ENCODE measurements at regions not wholly inside any gene's neighbourhood (a gene's known extent, or its start where the extent isn't known, plus 50 kb on each side); places are given as distances from the start of the nearest gene placed in this dataset.

DNA sequence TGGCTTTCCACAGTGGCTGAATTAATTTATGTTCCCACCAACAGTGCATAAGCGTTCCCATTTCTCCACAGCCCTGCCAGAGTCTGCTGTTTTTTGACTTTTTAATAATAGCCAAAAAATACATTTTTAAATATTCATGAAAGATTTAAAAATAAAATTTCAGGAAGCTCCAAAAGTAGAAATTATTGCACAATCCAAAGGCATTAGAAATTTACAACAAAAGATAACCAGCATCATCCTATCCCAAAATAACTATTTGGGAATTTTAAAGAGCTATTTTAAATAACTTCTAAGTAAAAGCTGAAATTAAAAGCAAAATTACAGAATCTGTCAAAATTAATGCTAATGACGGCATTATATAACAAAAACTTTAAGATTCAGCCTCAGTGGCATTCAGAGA is 131.5 kb downstream of the QDPR start:
- no peak for TF ChIP-seq POLR2AphosphoS5 (IDR thresholded peaks at IDR 0.05; ENCODE audit: low read depth)
- no peak for TF ChIP-seq CTCF (conservative IDR thresholded peaks at IDR 0.05; ENCODE audit: low read depth in 2 of 2)
- no peak for TF ChIP-seq JUNB (IDR thresholded peaks at IDR 0.05; ENCODE audit: unreplicated experiment)
- TF ChIP-seq, protein P1, sequence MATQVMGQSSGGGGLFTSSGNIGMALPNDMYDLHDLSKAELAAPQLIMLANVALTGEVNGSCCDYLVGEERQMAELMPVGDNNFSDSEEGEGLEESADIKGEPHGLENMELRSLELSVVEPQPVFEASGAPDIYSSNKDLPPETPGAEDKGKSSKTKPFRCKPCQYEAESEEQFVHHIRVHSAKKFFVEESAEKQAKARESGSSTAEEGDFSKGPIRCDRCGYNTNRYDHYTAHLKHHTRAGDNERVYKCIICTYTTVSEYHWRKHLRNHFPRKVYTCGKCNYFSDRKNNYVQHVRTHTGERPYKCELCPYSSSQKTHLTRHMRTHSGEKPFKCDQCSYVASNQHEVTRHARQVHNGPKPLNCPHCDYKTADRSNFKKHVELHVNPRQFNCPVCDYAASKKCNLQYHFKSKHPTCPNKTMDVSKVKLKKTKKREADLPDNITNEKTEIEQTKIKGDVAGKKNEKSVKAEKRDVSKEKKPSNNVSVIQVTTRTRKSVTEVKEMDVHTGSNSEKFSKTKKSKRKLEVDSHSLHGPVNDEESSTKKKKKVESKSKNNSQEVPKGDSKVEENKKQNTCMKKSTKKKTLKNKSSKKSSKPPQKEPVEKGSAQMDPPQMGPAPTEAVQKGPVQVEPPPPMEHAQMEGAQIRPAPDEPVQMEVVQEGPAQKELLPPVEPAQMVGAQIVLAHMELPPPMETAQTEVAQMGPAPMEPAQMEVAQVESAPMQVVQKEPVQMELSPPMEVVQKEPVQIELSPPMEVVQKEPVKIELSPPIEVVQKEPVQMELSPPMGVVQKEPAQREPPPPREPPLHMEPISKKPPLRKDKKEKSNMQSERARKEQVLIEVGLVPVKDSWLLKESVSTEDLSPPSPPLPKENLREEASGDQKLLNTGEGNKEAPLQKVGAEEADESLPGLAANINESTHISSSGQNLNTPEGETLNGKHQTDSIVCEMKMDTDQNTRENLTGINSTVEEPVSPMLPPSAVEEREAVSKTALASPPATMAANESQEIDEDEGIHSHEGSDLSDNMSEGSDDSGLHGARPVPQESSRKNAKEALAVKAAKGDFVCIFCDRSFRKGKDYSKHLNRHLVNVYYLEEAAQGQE (IDR thresholded peaks at IDR 0.05; ENCODE audit: unreplicated experiment), result no peak
- no peak for TF ChIP-seq CREB1 (CRISPR knock-in tag; IDR thresholded peaks at IDR 0.05; ENCODE audit: low read depth)
- no peak for TF ChIP-seq ETS1 (IDR thresholded peaks at IDR 0.05)
- no peak for TF ChIP-seq EZH2 (IDR thresholded peaks at IDR 0.05; ENCODE audit: low read depth, unreplicated experiment)
- no peak for TF ChIP-seq EZH2phosphoT487 (IDR thresholded peaks at IDR 0.05; ENCODE audit: unreplicated experiment)

Data from GM23338 (cell line).